ENCODE measurements at regions not wholly inside any gene's neighbourhood (a gene's known extent, or its start where the extent isn't known, plus 50 kb on each side); places are given as distances from the start of the nearest gene placed in this dataset.

DNA sequence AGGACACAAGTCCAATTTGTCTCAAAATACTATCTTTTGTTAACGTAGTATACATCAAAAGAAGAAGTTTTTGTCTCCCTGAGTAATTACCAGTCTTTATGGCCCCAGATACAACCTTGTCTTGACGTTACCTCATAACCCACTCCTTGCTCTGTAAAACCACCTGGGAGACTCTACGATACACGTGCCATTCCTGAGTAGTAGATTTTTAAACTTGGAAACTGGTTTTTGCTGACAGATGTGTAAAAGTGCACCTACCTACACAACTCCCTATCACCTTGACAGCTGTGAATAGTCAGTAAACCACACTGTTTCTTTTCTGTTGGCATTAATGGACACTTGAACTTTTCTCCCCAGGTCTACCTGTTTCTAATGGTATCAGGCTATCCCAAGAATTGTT lies 51.7 kb upstream of the RARB start:
- POLR2A ChIA-PET: no interaction called here
- H3K27me3 Mint-ChIP-seq: no peaks in the 10 kb centered on the region
- H3K27ac Mint-ChIP-seq: no peak overlapping the region
- no peak for ATAC-seq (ENCODE audit: low read depth)
- H3K4me3 Mint-ChIP-seq: no peak overlapping the region
- H3K4me1 Mint-ChIP-seq: no peaks in the 10 kb centered on the region
- DNase-seq: no peak
- peaks cover 1% of the 10 kb centered on the region for H3K9me3 Mint-ChIP-seq
- H3K36me3 Mint-ChIP-seq: no peaks in the 10 kb centered on the region

DNA sequence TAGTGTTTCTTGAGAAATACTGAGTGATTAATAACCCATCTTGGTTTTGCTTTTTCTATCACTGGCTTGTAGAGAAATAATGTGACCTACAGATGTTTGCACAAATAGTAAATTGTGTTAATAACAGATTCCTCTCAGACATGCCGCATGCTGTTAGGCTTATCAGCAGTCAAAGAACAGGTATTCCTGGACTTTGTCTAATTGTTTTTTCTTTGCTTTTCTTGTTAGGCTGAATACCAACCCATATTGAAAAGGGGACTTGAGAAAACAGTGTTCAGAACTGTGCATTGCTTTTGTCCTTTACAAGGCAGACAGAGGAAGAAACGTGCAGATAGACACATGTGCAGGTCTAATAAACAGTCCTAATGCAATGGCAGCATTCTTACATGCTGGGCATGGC lies 51.0 kb upstream of the RARB start:
- peaks cover 1% of the 10 kb centered on the region for H3K9me3 Mint-ChIP-seq
- H3K4me3 Mint-ChIP-seq: no peak overlapping the region
- POLR2A ChIA-PET: no interaction called here
- DNase-seq (no peak), ATAC-seq (ENCODE audit: low read depth) (no peak)
- no peaks in the 10 kb centered on the region for H3K36me3 Mint-ChIP-seq
- no peaks in the 10 kb centered on the region for H3K27me3 Mint-ChIP-seq
- no peak overlapping the region for H3K27ac Mint-ChIP-seq
- H3K4me1 Mint-ChIP-seq: no peaks in the 10 kb centered on the region
